GM18867 (cell line): ENCODE measurements at regions not wholly inside any gene's neighbourhood (a gene's known extent, or its start where the extent isn't known, plus 50 kb on each side); places are given as distances from the start of the nearest gene placed in this dataset.
A peak's percentile ranks its signal among the peaks of the same experiment; 100 is the strongest.

Experiments used
- ATAC-seq: cut with Tn5 transposase; IDR thresholded peaks from one replicate; pipeline ENCODE4 v1.9.1; 2021; ENCODE audit warnings: mild to moderate bottlenecking, moderate library complexity; ENCODE audit not compliant: unreplicated experiment

- ATAC-seq = peak; percentile 28
Observed at GRCh38 chr2:129877795-129878775, 101.4 kb upstream of the RAB6C start.

GRCh38 chr2:129879614-129880180 lies 99.8 kb upstream of the RAB6C start:
- no peak for ATAC-seq

GRCh38 chr2:129880309-129880708 lies 99.2 kb upstream of the RAB6C start:
- no peak for ATAC-seq

- no peak for ATAC-seq
Observed at GRCh38 chr2:129880971-129881370, 98.5 kb upstream of the RAB6C start.

GRCh38 chr2:129881786-129882396 lies 97.6 kb upstream of the RAB6C start:
- ATAC-seq = no peak

- no peak for ATAC-seq
Observed at GRCh38 chr2:129882476-129882875, 97.0 kb upstream of the RAB6C start.

- no peak for ATAC-seq
Observed at GRCh38 chr2:129883121-129883520, 96.3 kb upstream of the RAB6C start.

- no peak for ATAC-seq
Observed at GRCh38 chr2:129884221-129884786, 95.2 kb upstream of the RAB6C start.

- no peak for ATAC-seq
Observed at GRCh38 chr2:129885735-129886134, 93.7 kb upstream of the RAB6C start.

- no peak for ATAC-seq
Observed at GRCh38 chr2:129887688-129888266, 91.7 kb upstream of the RAB6C start.

- ATAC-seq = no peak
Observed at GRCh38 chr2:129888461-129888860, 91.0 kb upstream of the RAB6C start.

- no peak for ATAC-seq
Observed at GRCh38 chr2:129888896-129889295, 90.6 kb upstream of the RAB6C start.

GRCh38 chr2:129891341-129892320 lies 87.8 kb upstream of the RAB6C start:
- no peak for ATAC-seq

- ATAC-seq = no peak
Observed at GRCh38 chr2:129892360-129892759, 87.1 kb upstream of the RAB6C start.

GRCh38 chr2:129892773-129893172 lies 86.7 kb upstream of the RAB6C start:
- ATAC-seq = no peak

- no peak for ATAC-seq
Observed at GRCh38 chr2:129893244-129893643, 86.2 kb upstream of the RAB6C start.

- ATAC-seq = no peak
Observed at GRCh38 chr2:129894616-129895015, 84.8 kb upstream of the RAB6C start.

- ATAC-seq = no peak
Observed at GRCh38 chr2:129895061-129895460, 84.4 kb upstream of the RAB6C start.

- ATAC-seq = no peak
Observed at GRCh38 chr2:129895526-129896082, 83.9 kb upstream of the RAB6C start.
